Stimulated activated memory B cell treated with anti-CD40 and anti-IgM and Interleukin-4, amounts not matched to agents 10 μg/mL and 1 μg/mL and 100 μg/mL, for 72 hours (primary cell): ENCODE measurements at regions not wholly inside any gene's neighbourhood (a gene's known extent, or its start where the extent isn't known, plus 50 kb on each side); places are given as distances from the start of the nearest gene placed in this dataset.
"Not testable (repeated sequence)": the region's sequence is repeated elsewhere in the genome, so short reads cannot be mapped to it uniquely, and the experiment has no call there.

Experiments
- ATAC-seq: fragments of 150-1000 bp; cut with Tn5 transposase; 2 replicates; pipeline ENCODE4 v1.10.0; 2021
- H3K27ac Mint-ChIP-seq: one replicate; pipeline ENCODE4 v1.8.0; 2022; ENCODE audit warnings: mild to moderate bottlenecking, mixed read lengths
- H3K27me3 Mint-ChIP-seq: one replicate; pipeline ENCODE4 v1.8.0; 2022; ENCODE audit warnings: mixed read lengths
- H3K36me3 Mint-ChIP-seq: one replicate; pipeline ENCODE4 v1.8.0; 2022; ENCODE audit warnings: mixed read lengths
- H3K4me1 Mint-ChIP-seq: one replicate; pipeline ENCODE4 v1.8.0; 2022; ENCODE audit warnings: mixed read lengths
- H3K4me3 Mint-ChIP-seq: one replicate; pipeline ENCODE4 v1.8.0; 2022; ENCODE audit warnings: mild to moderate bottlenecking, moderate library complexity, mixed read lengths
- H3K9me3 Mint-ChIP-seq: one replicate; pipeline ENCODE4 v1.8.0; 2022; ENCODE audit warnings: mixed read lengths

DNA sequence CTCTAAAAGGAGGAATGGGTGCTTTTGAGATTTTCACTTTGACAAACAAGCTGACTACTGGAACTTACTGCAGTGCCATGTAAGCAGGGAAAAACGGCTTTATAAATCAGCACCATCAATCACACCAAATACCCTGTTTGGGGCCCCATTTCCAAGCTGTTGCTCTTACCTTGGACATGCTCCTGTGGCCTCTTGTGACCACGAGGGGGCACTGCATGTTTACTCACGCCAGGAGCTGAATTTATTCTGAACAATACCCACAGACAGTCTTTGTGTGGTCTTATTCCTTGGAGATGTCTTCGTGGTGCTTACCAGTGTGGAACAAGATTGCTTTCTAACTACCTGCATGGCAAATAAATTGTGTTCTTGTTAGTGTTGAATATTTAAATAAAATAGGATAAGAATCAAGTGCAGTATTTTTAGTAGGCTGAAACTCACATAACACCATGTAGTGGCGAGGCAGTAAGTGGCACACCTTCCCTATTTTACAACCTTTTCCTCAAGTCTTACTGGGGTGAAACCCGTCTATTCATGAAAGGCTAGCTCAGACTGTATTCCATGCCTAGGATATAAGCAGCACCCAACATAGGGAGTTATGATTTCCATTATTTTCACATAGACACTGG, 155.5 kb upstream of the NMUR2 start:
- H3K27me3 Mint-ChIP-seq: no peaks in the 10 kb centered on the region
- H3K27ac Mint-ChIP-seq: no peak overlapping the region
- no peak for ATAC-seq
- no peaks in the 10 kb centered on the region for H3K4me1 Mint-ChIP-seq
- H3K9me3 Mint-ChIP-seq: no peaks in the 10 kb centered on the region
- no peak overlapping the region for H3K4me3 Mint-ChIP-seq
- no peaks in the 10 kb centered on the region for H3K36me3 Mint-ChIP-seq

DNA sequence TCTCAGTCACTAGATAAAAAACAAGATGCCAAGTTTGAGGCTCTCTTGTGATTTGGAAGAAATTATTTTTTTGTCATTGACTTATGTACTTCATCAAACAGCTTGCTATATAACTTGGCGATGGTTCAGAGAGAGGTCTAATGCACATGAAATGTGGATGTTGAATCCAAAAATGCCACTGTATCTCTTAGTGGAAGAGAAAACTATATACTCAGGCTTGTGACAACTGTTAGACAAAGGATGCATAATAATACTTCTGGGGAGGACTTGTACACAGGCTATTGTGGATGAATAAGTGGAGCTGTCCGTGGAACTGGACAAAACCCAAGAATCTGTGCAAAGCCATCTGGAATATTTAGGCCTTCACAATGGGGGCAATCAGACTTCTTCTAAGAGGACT, 162.9 kb upstream of the NMUR2 start:
- Mint-ChIP-seq H3K27ac (no peak overlapping the region), H3K27me3 (no peaks in the 10 kb centered on the region), H3K4me3 (no peak overlapping the region), H3K4me1 (no peaks in the 10 kb centered on the region), H3K36me3 (no peaks in the 10 kb centered on the region), H3K9me3 (no peaks in the 10 kb centered on the region)
- ATAC-seq: no peak

- Mint-ChIP-seq H3K27ac (no peak overlapping the region), H3K27me3 (no peaks in the 10 kb centered on the region), H3K36me3 (no peaks in the 10 kb centered on the region), H3K4me1 (no peaks in the 10 kb centered on the region), H3K9me3 (no peaks in the 10 kb centered on the region), H3K4me3 (no peak overlapping the region)
- no peak for ATAC-seq
Measured at GRCh38 chr5:152572812-152573211, 167.7 kb upstream of the NMUR2 start.

GRCh38 chr5:152584103-152584502, 179.0 kb upstream of the NMUR2 start:
- no peak overlapping the region for H3K4me3 Mint-ChIP-seq
- H3K27me3 Mint-ChIP-seq: peaks cover 46% of the 10 kb centered on the region
- peaks cover 11% of the 10 kb centered on the region for H3K9me3 Mint-ChIP-seq
- H3K4me1 Mint-ChIP-seq: no peaks in the 10 kb centered on the region
- no peak overlapping the region for H3K27ac Mint-ChIP-seq
- no peaks in the 10 kb centered on the region for H3K36me3 Mint-ChIP-seq
- no peak for ATAC-seq

- H3K27me3 Mint-ChIP-seq: no peaks in the 10 kb centered on the region
- ATAC-seq: no peak
- peaks cover 12% of the 10 kb centered on the region for H3K9me3 Mint-ChIP-seq
- H3K36me3 Mint-ChIP-seq: no peaks in the 10 kb centered on the region
- no peaks in the 10 kb centered on the region for H3K4me1 Mint-ChIP-seq
- H3K27ac Mint-ChIP-seq: no peak overlapping the region
- no peak overlapping the region for H3K4me3 Mint-ChIP-seq
Measured at GRCh38 chr5:152592416-152592815, 187.3 kb upstream of the NMUR2 start.

GRCh38 chr5:152593388-152593787, 188.3 kb upstream of the NMUR2 start:
- ATAC-seq: no peak
- H3K4me1 Mint-ChIP-seq: no peaks in the 10 kb centered on the region
- no peak overlapping the region for H3K4me3 Mint-ChIP-seq
- no peaks in the 10 kb centered on the region for H3K27me3 Mint-ChIP-seq
- no peaks in the 10 kb centered on the region for H3K36me3 Mint-ChIP-seq
- H3K27ac Mint-ChIP-seq: no peak overlapping the region
- peaks cover 9% of the 10 kb centered on the region for H3K9me3 Mint-ChIP-seq

DNA sequence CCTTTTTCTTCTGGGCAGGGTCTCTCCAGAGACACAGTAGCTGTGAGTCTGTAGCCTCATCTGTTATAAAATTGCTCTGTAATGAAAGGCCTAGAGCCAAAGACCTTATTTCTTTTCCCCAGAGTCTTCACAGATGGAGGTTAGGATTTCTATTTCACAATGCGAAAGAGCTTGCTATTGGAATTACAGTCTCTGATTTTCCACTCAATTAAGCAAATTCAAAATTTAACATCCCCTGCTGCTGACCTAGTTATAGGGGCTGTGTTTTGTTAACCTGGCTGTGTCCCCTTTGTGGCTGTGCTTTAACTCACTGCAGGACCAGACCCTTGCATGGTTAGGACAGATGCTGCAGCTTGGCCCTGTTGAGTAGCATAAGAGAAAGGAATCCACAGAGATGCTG, 190.3 kb upstream of the NMUR2 start:
- no peaks in the 10 kb centered on the region for H3K4me1 Mint-ChIP-seq
- no peaks in the 10 kb centered on the region for H3K36me3 Mint-ChIP-seq
- H3K27ac Mint-ChIP-seq: no peak overlapping the region
- ATAC-seq: no peak
- H3K9me3 Mint-ChIP-seq: peaks cover 3% of the 10 kb centered on the region
- H3K27me3 Mint-ChIP-seq: no peaks in the 10 kb centered on the region
- H3K4me3 Mint-ChIP-seq: no peak overlapping the region

DNA sequence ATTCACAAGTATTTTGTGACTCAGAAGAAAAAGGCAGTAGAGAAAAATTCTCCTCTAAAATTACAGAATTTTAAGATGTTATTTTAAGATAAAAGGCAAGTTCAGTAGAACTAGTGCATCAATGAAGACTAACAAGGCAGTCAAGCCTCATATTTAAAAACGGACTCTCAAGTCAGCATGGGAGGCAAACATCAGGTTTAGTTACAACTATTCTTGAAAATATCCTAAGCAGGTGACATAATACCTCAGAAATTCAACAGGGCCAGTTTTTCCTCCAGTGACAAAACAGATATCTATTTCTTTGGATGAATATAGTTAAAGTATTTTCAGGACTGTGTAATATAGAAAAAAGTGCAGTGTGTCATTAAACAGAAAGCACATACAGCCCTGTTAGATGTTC, 194.0 kb upstream of the NMUR2 start:
- Mint-ChIP-seq H3K36me3 (no peaks in the 10 kb centered on the region), H3K27me3 (no peaks in the 10 kb centered on the region), H3K4me3 (no peak overlapping the region), H3K4me1 (no peaks in the 10 kb centered on the region), H3K27ac (no peak overlapping the region), H3K9me3 (peaks cover under 1% of the 10 kb centered on the region)
- no peak for ATAC-seq

- Mint-ChIP-seq H3K27ac (no peak overlapping the region), H3K4me1 (no peaks in the 10 kb centered on the region), H3K27me3 (no peaks in the 10 kb centered on the region), H3K9me3 (no peaks in the 10 kb centered on the region), H3K36me3 (no peaks in the 10 kb centered on the region), H3K4me3 (no peak overlapping the region)
- no peak for ATAC-seq
Measured at GRCh38 chr5:152601806-152602732, 197.0 kb upstream of the NMUR2 start.

- not testable (repeated sequence) for ATAC-seq, H3K9me3 Mint-ChIP-seq, H3K4me1 Mint-ChIP-seq, H3K4me3 Mint-ChIP-seq, H3K27ac Mint-ChIP-seq, H3K27me3 Mint-ChIP-seq, H3K36me3 Mint-ChIP-seq
Measured at GRCh38 chr5:152606050-152606449, 201.0 kb upstream of the NMUR2 start.

GRCh38 chr5:152606776-152607364, 201.8 kb upstream of the NMUR2 start:
- Mint-ChIP-seq H3K27ac (no peak overlapping the region), H3K4me1 (no peaks in the 10 kb centered on the region), H3K36me3 (no peaks in the 10 kb centered on the region), H3K27me3 (no peaks in the 10 kb centered on the region), H3K4me3 (no peak overlapping the region), H3K9me3 (no peaks in the 10 kb centered on the region)
- no peak for ATAC-seq

DNA sequence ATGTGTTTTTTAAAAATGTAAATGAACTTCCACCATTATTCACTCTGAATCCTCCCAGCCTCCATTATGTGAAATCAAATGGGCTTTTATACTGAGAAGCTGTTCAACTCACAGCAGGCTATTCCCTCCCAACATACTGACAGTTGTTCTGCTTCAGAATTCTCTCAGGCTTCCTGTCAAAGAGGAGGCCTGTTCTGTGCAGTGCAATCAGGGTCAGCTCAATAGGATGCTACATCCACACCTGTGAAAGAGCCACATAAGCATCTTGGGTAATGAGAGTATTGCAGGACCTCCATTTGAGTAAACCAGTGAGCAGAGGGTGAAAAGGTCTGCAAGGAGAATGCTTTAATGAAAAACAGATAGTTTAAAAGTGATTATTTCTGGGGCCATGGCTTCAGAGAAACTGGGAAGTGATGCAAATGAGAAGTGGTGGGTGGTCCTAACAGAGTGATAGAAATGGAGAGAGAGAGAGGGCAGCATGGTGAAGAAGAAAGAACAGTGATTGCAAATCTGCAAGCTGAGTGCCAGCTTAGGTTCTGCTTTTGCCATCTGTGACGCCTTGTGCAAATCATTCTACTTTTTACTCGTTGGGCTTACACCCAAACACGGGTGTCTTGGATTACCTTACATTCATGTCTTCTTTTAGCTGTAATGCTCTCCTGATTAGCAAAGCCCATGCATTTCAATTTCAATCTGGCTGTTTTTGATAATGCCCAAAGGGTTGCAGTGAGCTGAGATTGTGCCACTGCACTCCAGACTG, 202.5 kb upstream of the NMUR2 start:
- no peaks in the 10 kb centered on the region for H3K4me1 Mint-ChIP-seq
- no peaks in the 10 kb centered on the region for H3K9me3 Mint-ChIP-seq
- H3K4me3 Mint-ChIP-seq: no peak overlapping the region
- ATAC-seq: no peak
- no peak overlapping the region for H3K27ac Mint-ChIP-seq
- H3K27me3 Mint-ChIP-seq: no peaks in the 10 kb centered on the region
- H3K36me3 Mint-ChIP-seq: no peaks in the 10 kb centered on the region

DNA sequence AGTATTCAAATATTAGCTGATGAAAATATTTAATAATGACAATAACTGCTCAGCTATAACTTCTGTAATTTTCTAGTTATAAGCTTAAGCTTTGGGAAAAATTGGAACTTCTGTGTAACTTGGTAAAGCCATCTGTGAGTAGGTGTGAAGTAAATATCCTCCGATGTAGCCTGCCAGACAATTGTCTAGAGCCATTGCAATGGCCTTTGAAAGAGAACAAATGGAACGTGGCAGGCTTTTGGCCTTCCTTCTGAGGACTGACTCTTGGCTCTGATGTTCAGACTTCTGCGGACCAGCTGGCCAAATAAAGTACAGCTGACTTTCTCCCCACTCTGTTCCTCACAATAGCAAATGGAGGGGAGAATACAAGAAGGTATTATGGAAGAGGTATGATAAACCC, 203.4 kb upstream of the NMUR2 start:
- ATAC-seq: no peak
- no peaks in the 10 kb centered on the region for H3K4me1 Mint-ChIP-seq
- H3K9me3 Mint-ChIP-seq: no peaks in the 10 kb centered on the region
- no peaks in the 10 kb centered on the region for H3K36me3 Mint-ChIP-seq
- H3K27me3 Mint-ChIP-seq: no peaks in the 10 kb centered on the region
- H3K27ac Mint-ChIP-seq: no peak overlapping the region
- H3K4me3 Mint-ChIP-seq: no peak overlapping the region

- no peak overlapping the region for H3K4me3 Mint-ChIP-seq
- H3K27ac Mint-ChIP-seq: no peak overlapping the region
- ATAC-seq: no peak
- no peaks in the 10 kb centered on the region for H3K4me1 Mint-ChIP-seq
- H3K27me3 Mint-ChIP-seq: no peaks in the 10 kb centered on the region
- no peaks in the 10 kb centered on the region for H3K36me3 Mint-ChIP-seq
- H3K9me3 Mint-ChIP-seq: no peaks in the 10 kb centered on the region
Measured at GRCh38 chr5:152619756-152620155, 214.7 kb upstream of the NMUR2 start.

DNA sequence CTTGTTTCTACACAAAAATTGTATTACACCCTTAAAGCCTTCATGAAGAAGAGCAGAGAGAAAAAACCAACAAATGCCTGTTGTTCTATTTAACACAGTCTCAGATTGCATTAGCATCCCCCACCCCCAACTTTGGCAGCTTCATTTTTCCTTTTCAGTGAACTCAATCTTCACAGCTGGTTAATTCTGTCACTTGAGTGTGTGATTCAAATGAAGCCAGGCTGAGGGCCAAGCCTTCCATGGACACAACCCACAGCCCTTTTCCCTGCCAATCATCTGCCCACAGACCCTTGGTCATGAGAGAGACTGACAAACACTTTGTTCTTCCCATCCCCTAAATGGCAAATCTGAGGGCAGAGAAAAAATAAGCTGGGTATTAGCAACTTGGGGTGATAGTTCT, 217.5 kb upstream of the NMUR2 start:
- no peaks in the 10 kb centered on the region for H3K36me3 Mint-ChIP-seq
- H3K9me3 Mint-ChIP-seq: no peaks in the 10 kb centered on the region
- no peaks in the 10 kb centered on the region for H3K4me1 Mint-ChIP-seq
- H3K4me3 Mint-ChIP-seq: no peak overlapping the region
- no peak overlapping the region for H3K27ac Mint-ChIP-seq
- H3K27me3 Mint-ChIP-seq: no peaks in the 10 kb centered on the region
- ATAC-seq: no peak
